ENCODE measurements at regions not wholly inside any gene's neighbourhood (a gene's known extent, or its start where the extent isn't known, plus 50 kb on each side); places are given as distances from the start of the nearest gene placed in this dataset.

- TF ChIP-seq CTCF (IDR thresholded peaks at IDR 0.05; ENCODE audit: low read depth, low read length) (no peak), EZH2phosphoT487 (IDR thresholded peaks at IDR 0.05; ENCODE audit: low read depth) (no peak)
Measured at GRCh38 chr1:101183388-101183699, 53.5 kb upstream of the S1PR1 start.
